IMR-90 (cell line): ENCODE measurements at regions not wholly inside any gene's neighbourhood (a gene's known extent, or its start where the extent isn't known, plus 50 kb on each side); places are given as distances from the start of the nearest gene placed in this dataset.

ENCODE experiments used
- ATAC-seq: fragments of 200-7000 bp; cut with Tn5 transposase; 2 replicates; pipeline ENCODE4 v1.9.1; 2020; ENCODE audit warnings: low read depth, mild to moderate bottlenecking, moderate library complexity
- BruUV-seq: library from RNA; stranded (reverse); fragments of 400-500 nt; replicated peaks from 2 replicates; lab custom pipeline; 2021; lab: Mats Ljungman, UMichigan
- CTCF ChIA-PET: fragments of 300-600 bp; formaldehyde crosslinking; extraction: SDS; loops from one replicate; lab custom pipeline; 2021; ENCODE audit warnings: antibody characterized with exemption; lab: Yijun Ruan, JAX
- POLR2A ChIA-PET: fragments of 300-600 bp; sonication (Branson Sonifier 250); formaldehyde crosslinking; loops from one replicate; lab custom pipeline; 2022; ENCODE audit warnings: antibody characterized with exemption; ENCODE audit not compliant: unreplicated experiment; lab: Charles Lee
- DNase-seq: peaks from one replicate; pipeline ENCODE4 v3.0.0; 2013
- H2AFZ ChIP-seq: replicated peaks from 2 replicates; pipeline ENCODE3; 2013; ENCODE audit warnings: low read length, mild to moderate bottlenecking; ENCODE audit not compliant: poor library complexity
- H2AK5ac ChIP-seq: 2 replicates; pipeline ENCODE4 v1.6.1; 2013; ENCODE audit warnings: low read depth, low read length, inconsistent platforms
- H2AK9ac ChIP-seq: replicated peaks from 2 replicates; pipeline ENCODE3; 2013; ENCODE audit warnings: mild to moderate bottlenecking, low read depth, low read length, moderate library complexity; ENCODE audit not compliant: poor library complexity
- H2BK120ac ChIP-seq: 2 replicates; pipeline ENCODE4 v1.6.1; 2013; ENCODE audit warnings: low read depth, low read length, inconsistent platforms
- H2BK15ac ChIP-seq: 3 replicates; pipeline ENCODE4 v1.6.1; 2013; ENCODE audit warnings: low read depth, low read length, inconsistent platforms
- H2BK20ac ChIP-seq: 2 replicates; pipeline ENCODE4 v1.6.1; 2013; ENCODE audit warnings: low read depth, mild to moderate bottlenecking, inconsistent platforms, low read length, moderate library complexity
- H2BK5ac ChIP-seq: 2 replicates; pipeline ENCODE4 v1.6.1; 2013; ENCODE audit warnings: mild to moderate bottlenecking, low read depth, low read length, inconsistent platforms; ENCODE audit not compliant: poor library complexity, severe bottlenecking
- H3K14ac ChIP-seq: replicated peaks from 2 replicates; pipeline ENCODE4 v1.6.1; 2013; ENCODE audit warnings: low read depth, low read length, inconsistent platforms
- H3K18ac ChIP-seq: 2 replicates; pipeline ENCODE4 v1.6.1; 2013; ENCODE audit warnings: low read depth, low read length, control low read depth
- H3K23ac ChIP-seq: 2 replicates; pipeline ENCODE4 v1.6.1; 2013; ENCODE audit warnings: low read depth, low read length, inconsistent platforms
- H3K27ac ChIP-seq: 2 replicates; pipeline ENCODE4 v1.5.1; 2013; ENCODE audit warnings: mild to moderate bottlenecking, control low read depth, low read length; ENCODE audit not compliant: insufficient read depth
- H3K27me3 ChIP-seq: 2 replicates; pipeline ENCODE4 v1.6.1; 2013; ENCODE audit warnings: low read length; ENCODE audit not compliant: control insufficient read depth, insufficient read depth
- H3K36me3 ChIP-seq: 2 replicates; pipeline ENCODE4 v1.6.1; 2013; ENCODE audit warnings: low read length, mixed read lengths; ENCODE audit not compliant: control insufficient read depth, insufficient read depth
- H3K4ac ChIP-seq: 2 replicates; pipeline ENCODE4 v1.6.1; 2013; ENCODE audit warnings: low read depth, low read length, inconsistent platforms
- H3K4me1 ChIP-seq: 2 replicates; pipeline ENCODE4 v1.6.1; 2013; ENCODE audit warnings: low read length, mixed read lengths; ENCODE audit not compliant: control insufficient read depth, insufficient read depth
- H3K4me2 ChIP-seq: 2 replicates; pipeline ENCODE4 v1.6.1; 2013; ENCODE audit warnings: low read depth, mild to moderate bottlenecking, control low read depth, low read length, moderate library complexity
- H3K4me3 ChIP-seq: 2 replicates; pipeline ENCODE4 v1.5.1; 2013; ENCODE audit warnings: low read depth, mild to moderate bottlenecking, control low read depth, low read length, moderate library complexity; ENCODE audit not compliant: insufficient read depth
- H3K56ac ChIP-seq: 2 replicates; pipeline ENCODE4 v1.6.1; 2013; ENCODE audit warnings: low read length, inconsistent platforms; ENCODE audit not compliant: insufficient read depth; ENCODE audit errors: extremely low read depth
- H3K79me1 ChIP-seq, 2 experiments: 2 replicates each; pipeline ENCODE4 v1.6.1; 2013; ENCODE audit warnings: low read length in 2 of 2, inconsistent platforms in 1 of 2, low read depth in 1 of 2
- H3K9ac ChIP-seq: 2 replicates; pipeline ENCODE4 v1.6.1; 2013; ENCODE audit warnings: low read depth, low read length, control low read depth
- H3K9me1 ChIP-seq: 2 replicates; pipeline ENCODE4 v1.6.1; 2013; ENCODE audit warnings: low read length, inconsistent platforms; ENCODE audit not compliant: insufficient read depth
- H3K9me3 ChIP-seq: 2 replicates; pipeline ENCODE4 v1.6.1; 2013; ENCODE audit warnings: low read length; ENCODE audit not compliant: control insufficient read depth, insufficient read depth
- H4K20me1 ChIP-seq: 2 replicates; pipeline ENCODE4 v1.6.1; 2013; ENCODE audit warnings: low read length, inconsistent platforms; ENCODE audit not compliant: insufficient read depth
- H4K5ac ChIP-seq: 2 replicates; pipeline ENCODE4 v1.6.1; 2013; ENCODE audit warnings: mild to moderate bottlenecking, low read depth, low read length, control low read depth
- H4K8ac ChIP-seq, 2 experiments: 2 replicates each; pipeline ENCODE4 v1.6.1; 2013; ENCODE audit warnings: low read depth in 2 of 2, low read length in 2 of 2, control low read depth in 1 of 2, inconsistent platforms in 1 of 2
- H4K91ac ChIP-seq: 2 replicates; pipeline ENCODE4 v1.6.1; 2013; ENCODE audit warnings: low read depth, low read length, inconsistent platforms; ENCODE audit not compliant: insufficient read depth
- BHLHE40 ChIP-seq: fragments of 150-350 bp; IDR thresholded peaks from 2 replicates; pipeline ENCODE4 v1.6.1; 2016; ENCODE audit warnings: mild to moderate bottlenecking, low read depth, low read length
- CHD1 ChIP-seq: IDR thresholded peaks from 2 replicates; pipeline ENCODE4 v1.6.1; 2012; ENCODE audit warnings: low read depth, low read length, improper control_type of control experiment
- MAFK ChIP-seq: IDR thresholded peaks from 2 replicates; pipeline ENCODE4 v1.6.1; 2012; ENCODE audit warnings: low read depth, low read length, improper control_type of control experiment
- NFE2L2 ChIP-seq: fragments of 150-350 bp; IDR thresholded peaks from 2 replicates; pipeline ENCODE4 v1.6.1; 2016; ENCODE audit warnings: low read depth, mild to moderate bottlenecking, low read length
- POLR2A ChIP-seq: IDR thresholded peaks from 2 replicates; pipeline ENCODE4 v1.6.1; 2012; ENCODE audit warnings: mild to moderate bottlenecking, low read depth, low read length
- RAD21 ChIP-seq: IDR thresholded peaks from 2 replicates; pipeline ENCODE4 v1.6.1; 2012; ENCODE audit warnings: low read length, improper control_type of control experiment
- RCOR1 ChIP-seq: IDR thresholded peaks from 2 replicates; pipeline ENCODE4 v1.6.1; 2012; ENCODE audit warnings: mild to moderate bottlenecking, low read length, improper control_type of control experiment; ENCODE audit not compliant: insufficient replicate concordance
- RFX5 ChIP-seq: IDR thresholded peaks from 2 replicates; pipeline ENCODE4 v1.8.0; 2012; ENCODE audit warnings: low read depth, mild to moderate bottlenecking, low read length, moderate library complexity
- SMC3 ChIP-seq: fragments of 150-350 bp; IDR thresholded peaks from 2 replicates; pipeline ENCODE4 v1.6.1; 2016; ENCODE audit warnings: low read depth, mild to moderate bottlenecking, antibody characterized with exemption, low read length, moderate library complexity
- WGBS, 2 experiments: methylation state at CpG; one replicate each; pipeline versions ENCODE4 v1.1.5 to v1.1.7; 2013; ENCODE audit warnings: missing lambda C conversion rate in 2 of 2; ENCODE audit not compliant: insufficient read length in 1 of 2; ENCODE audit errors: extremely low coverage in 2 of 2; 5-methylcytosine and 5-hydroxymethylcytosine counted together
- dilution Hi-C: fragments of 300-500 bp; cut with HindIII; formaldehyde crosslinking; loops from one replicate; pipeline ENCODE4 v1.14.3; 2018; ENCODE audit warnings: low sequenced_read_pairs; ENCODE audit not compliant: unreplicated experiment
- in situ Hi-C: fragments of 300-500 bp; cut with MboI; formaldehyde crosslinking; loops from 3 replicates; pipeline ENCODE4 v1.14.3; 2019; ENCODE audit warnings: low sequenced_read_pairs, inconsistent platforms, mixed read lengths
- intact Hi-C: fragments of 100-400 bp; cut with micrococcal nuclease; formaldehyde crosslinking; loops from 2 replicates; pipeline ENCODE4 v1.10.0; 2022
- TF ChIP-seq, protein P1 (sequence below): fragments of 150-350 bp; IDR thresholded peaks from 2 replicates; pipeline ENCODE4 v1.6.1; 2016; ENCODE audit warnings: low read depth, mild to moderate bottlenecking, low read length, moderate library complexity, borderline replicate concordance
- TF ChIP-seq, protein P2 (sequence below): conservative IDR thresholded peaks from 2 replicates; pipeline ENCODE4 v1.5.1; 2012; ENCODE audit warnings: mild to moderate bottlenecking, low read depth, low read length, improper control_type of control experiment

DNA sequence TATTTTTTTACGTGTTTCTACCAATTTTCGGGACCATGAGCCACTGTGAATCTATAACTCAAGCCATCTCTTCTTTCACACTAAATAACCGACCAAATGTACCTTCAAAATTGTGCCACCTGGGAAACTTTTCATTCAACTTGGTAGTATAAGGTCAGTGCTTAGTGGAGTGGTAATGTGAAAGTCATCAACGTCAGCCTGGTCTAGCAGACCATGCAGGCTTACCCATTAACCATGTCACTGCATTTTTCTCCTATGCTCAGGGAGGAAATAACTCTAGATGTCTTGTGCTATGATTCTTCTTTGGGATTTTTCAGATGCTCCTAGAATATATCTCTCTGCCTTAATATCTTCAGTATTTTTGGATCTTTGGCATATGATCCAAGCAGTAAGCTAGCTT is 1075.4 kb upstream of the POT1 start:
- in situ Hi-C loops (no loop called here), dilution Hi-C loops (no loop called here), intact Hi-C loops (no loop called here)
- Histone ChIP-seq H3K4me3 (no peak overlapping the region), H3K4ac (no peak overlapping the region), H2AK5ac (no peak overlapping the region), H3K27me3 (no peaks in the 10 kb centered on the region), H4K5ac (no peak overlapping the region), H4K91ac (no peak overlapping the region), H2BK15ac (no peak overlapping the region), H3K9me3 (no peaks in the 10 kb centered on the region; the same call in 1 of the 2 replicates), H2BK5ac (no peak overlapping the region), H3K18ac (no peak overlapping the region), H3K79me1 (no peaks in the 10 kb centered on the region), H3K23ac (no peak overlapping the region), H3K4me1 (no peaks in the 10 kb centered on the region), H2BK20ac (no peak overlapping the region), H3K9ac (no peak overlapping the region), H3K4me2 (no peak overlapping the region), H2BK120ac (no peak overlapping the region), H2AFZ (no peak overlapping the region), H3K56ac (no peak overlapping the region), H3K27ac (no peak overlapping the region), H4K20me1 (no peaks in the 10 kb centered on the region), H3K36me3 (no peaks in the 10 kb centered on the region), H3K9me1 (no peaks in the 10 kb centered on the region), H4K8ac (no peak overlapping the region), H3K14ac (no peak overlapping the region), H2AK9ac (no peak overlapping the region)
- ChIA-PET CTCF (no interaction called here), POLR2A (no interaction called here)
- WGBS, 2 experiments: no CpG with 5 or more reads among the region's 4 CpGs
- ATAC-seq: no peak
- BruUV-seq: no TSS peak
- no peak for DNase-seq
- TF ChIP-seq, protein P1, sequence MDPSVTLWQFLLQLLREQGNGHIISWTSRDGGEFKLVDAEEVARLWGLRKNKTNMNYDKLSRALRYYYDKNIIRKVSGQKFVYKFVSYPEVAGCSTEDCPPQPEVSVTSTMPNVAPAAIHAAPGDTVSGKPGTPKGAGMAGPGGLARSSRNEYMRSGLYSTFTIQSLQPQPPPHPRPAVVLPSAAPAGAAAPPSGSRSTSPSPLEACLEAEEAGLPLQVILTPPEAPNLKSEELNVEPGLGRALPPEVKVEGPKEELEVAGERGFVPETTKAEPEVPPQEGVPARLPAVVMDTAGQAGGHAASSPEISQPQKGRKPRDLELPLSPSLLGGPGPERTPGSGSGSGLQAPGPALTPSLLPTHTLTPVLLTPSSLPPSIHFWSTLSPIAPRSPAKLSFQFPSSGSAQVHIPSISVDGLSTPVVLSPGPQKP: no peak
- TF ChIP-seq SMC3: no peak
- TF ChIP-seq RAD21: no peak
- no peak for TF ChIP-seq RFX5
- TF ChIP-seq RCOR1: no peak
- TF ChIP-seq POLR2A: no peak
- no peak for TF ChIP-seq BHLHE40
- TF ChIP-seq NFE2L2: no peak
- TF ChIP-seq, protein P2, sequence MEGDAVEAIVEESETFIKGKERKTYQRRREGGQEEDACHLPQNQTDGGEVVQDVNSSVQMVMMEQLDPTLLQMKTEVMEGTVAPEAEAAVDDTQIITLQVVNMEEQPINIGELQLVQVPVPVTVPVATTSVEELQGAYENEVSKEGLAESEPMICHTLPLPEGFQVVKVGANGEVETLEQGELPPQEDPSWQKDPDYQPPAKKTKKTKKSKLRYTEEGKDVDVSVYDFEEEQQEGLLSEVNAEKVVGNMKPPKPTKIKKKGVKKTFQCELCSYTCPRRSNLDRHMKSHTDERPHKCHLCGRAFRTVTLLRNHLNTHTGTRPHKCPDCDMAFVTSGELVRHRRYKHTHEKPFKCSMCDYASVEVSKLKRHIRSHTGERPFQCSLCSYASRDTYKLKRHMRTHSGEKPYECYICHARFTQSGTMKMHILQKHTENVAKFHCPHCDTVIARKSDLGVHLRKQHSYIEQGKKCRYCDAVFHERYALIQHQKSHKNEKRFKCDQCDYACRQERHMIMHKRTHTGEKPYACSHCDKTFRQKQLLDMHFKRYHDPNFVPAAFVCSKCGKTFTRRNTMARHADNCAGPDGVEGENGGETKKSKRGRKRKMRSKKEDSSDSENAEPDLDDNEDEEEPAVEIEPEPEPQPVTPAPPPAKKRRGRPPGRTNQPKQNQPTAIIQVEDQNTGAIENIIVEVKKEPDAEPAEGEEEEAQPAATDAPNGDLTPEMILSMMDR: no peak
- no peak for TF ChIP-seq CHD1
- TF ChIP-seq MAFK: no peak
